ENCODE measurements at regions not wholly inside any gene's neighbourhood (a gene's known extent, or its start where the extent isn't known, plus 50 kb on each side); places are given as distances from the start of the nearest gene placed in this dataset.
"Not testable (repeated sequence)": the region's sequence is repeated elsewhere in the genome, so short reads cannot be mapped to it uniquely, and the experiment has no call there.

GRCh38 chr10:77740396-77740795, 102.8 kb upstream of the KCNMA1 start:
- Mint-ChIP-seq H3K9me3 (peaks cover 14% of the 10 kb centered on the region), H3K27me3 (peaks cover 25 to 27% of the 10 kb centered on the region in 2 donors), H3K36me3 (peaks cover 26% of the 10 kb centered on the region)
- DNase-seq (ENCODE audit: low spot score); H3K27ac Mint-ChIP-seq; ATAC-seq; H3K4me1 Mint-ChIP-seq (ENCODE audit: low read depth in 2 of 2); H3K4me3 Mint-ChIP-seq: not testable (repeated sequence)

DNA sequence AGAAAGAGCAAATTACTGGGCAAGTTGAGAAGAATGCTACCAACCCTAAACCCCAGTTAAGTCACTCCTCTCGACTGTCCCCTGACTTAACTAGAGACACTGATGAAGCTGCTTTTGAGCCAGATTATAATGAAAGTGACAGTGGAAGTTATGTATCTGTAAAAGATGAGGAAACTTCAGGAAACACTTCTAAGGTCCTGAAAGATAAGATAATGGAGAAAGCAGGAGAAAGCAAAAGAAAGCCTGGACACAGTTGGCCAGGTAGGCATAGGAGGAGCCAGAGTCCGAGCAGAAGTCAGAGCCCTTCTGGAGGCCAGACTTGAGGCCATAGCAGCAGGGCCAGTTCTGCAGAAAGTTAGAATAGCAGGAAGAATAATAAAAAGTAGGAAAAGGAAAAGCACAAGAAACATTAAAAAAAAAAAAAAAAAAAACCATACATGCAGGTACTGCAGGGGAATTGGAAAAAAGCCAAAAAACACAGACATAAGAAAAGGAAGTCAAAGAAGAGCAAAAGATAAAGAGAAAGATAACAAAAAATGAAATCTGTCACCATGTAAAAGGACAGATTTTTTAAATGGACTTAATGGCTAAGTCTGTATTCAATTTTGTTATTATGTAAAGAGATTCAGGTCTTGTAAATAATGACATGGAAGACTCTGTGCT, 101.0 kb upstream of the KCNMA1 start:
- no peak for DNase-seq (ENCODE audit: low spot score)
- Mint-ChIP-seq H3K27ac (no peak overlapping the region), H3K9me3 (peaks cover 14% of the 10 kb centered on the region), H3K36me3 (peaks cover 26% of the 10 kb centered on the region), H3K27me3 (peaks cover 25 to 27% of the 10 kb centered on the region in 2 donors), H3K4me1 (ENCODE audit: low read depth in 2 of 2) (no peaks in the 10 kb centered on the region), H3K4me3 (no peak overlapping the region)
- ATAC-seq = no peak

DNA sequence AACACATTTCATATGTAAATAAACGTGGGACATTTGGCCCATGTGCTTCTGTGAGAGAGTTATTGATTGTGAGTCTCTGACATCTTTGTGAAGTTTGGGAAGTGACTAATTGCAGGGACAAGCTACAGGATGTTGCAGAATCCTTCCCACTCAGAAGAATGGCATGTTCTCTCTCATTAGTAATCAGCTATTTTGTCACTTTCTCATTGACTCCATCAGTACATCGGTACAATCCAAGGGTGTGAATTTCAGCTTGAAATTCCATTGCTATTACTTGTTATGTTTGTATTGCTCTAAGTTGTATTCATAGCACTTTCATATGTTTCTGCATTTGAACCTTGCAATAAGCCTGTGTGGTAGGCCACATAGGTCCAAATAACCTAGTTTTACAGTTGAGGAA, 100.0 kb upstream of the KCNMA1 start:
- H3K27me3 Mint-ChIP-seq = peaks cover 21 to 27% of the 10 kb centered on the region in 2 donors
- no peaks in the 10 kb centered on the region for H3K4me1 Mint-ChIP-seq (ENCODE audit: low read depth in 2 of 2)
- peaks cover 26% of the 10 kb centered on the region for H3K36me3 Mint-ChIP-seq
- no peak for DNase-seq (ENCODE audit: low spot score)
- H3K4me3 Mint-ChIP-seq = no peak overlapping the region
- no peak for ATAC-seq
- no peak overlapping the region for H3K27ac Mint-ChIP-seq
- peaks cover 14% of the 10 kb centered on the region for H3K9me3 Mint-ChIP-seq

DNA sequence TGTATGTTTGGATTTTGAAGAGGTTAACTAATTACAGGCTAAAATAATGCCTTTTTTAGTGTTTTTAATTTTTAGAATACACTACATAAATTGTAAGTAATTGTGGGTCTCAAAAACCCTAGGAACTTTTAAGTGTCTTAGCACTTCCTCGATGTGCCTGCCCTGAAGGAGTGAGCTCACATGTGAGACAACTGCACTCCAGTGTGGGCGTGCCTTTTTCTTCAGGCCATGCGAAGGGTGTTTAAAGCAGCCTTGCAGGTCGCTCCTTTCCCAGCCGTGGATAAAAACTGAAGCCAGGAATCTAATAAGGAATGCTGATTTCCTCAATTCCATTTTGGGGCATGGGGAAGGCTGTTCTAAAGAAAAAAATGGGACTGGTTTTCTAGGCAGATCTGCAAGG, 97.5 kb upstream of the KCNMA1 start:
- H3K36me3 Mint-ChIP-seq = peaks cover 25% of the 10 kb centered on the region
- ATAC-seq; H3K9me3 Mint-ChIP-seq; H3K4me1 Mint-ChIP-seq (ENCODE audit: low read depth in 2 of 2); DNase-seq (ENCODE audit: low spot score); H3K27ac Mint-ChIP-seq; H3K4me3 Mint-ChIP-seq: not testable (repeated sequence)
- H3K27me3 Mint-ChIP-seq = peaks cover 16 to 20% of the 10 kb centered on the region in 2 donors

GRCh38 chr10:77732213-77733003, 94.8 kb upstream of the KCNMA1 start:
- no peak overlapping the region for H3K27ac Mint-ChIP-seq
- ATAC-seq = peak in 1 of 2 donors; percentile 6

GRCh38 chr10:77727481-77727880, 89.9 kb upstream of the KCNMA1 start:
- no peaks in the 10 kb centered on the region for H3K36me3 Mint-ChIP-seq
- DNase-seq (ENCODE audit: low spot score) (no peak), ATAC-seq (no peak)
- H3K4me1 Mint-ChIP-seq (ENCODE audit: low read depth in 2 of 2) = peaks cover 0 to 7% of the 10 kb centered on the region in 2 donors
- no peak overlapping the region for H3K4me3 Mint-ChIP-seq
- peak overlapping the region in 1 of 2 donors; percentile 23 for H3K27ac Mint-ChIP-seq
- no peaks in the 10 kb centered on the region for H3K9me3 Mint-ChIP-seq
- H3K27me3 Mint-ChIP-seq = no peaks in the 10 kb centered on the region

More at GRCh38 chr10:77732213-77733003, 94.8 kb upstream of the KCNMA1 start:
- no peak for DNase-seq (ENCODE audit: low spot score)
- Mint-ChIP-seq H3K9me3 (no peaks in the 10 kb centered on the region), H3K36me3 (peaks cover 6% of the 10 kb centered on the region), H3K4me3 (no peak overlapping the region), H3K4me1 (ENCODE audit: low read depth in 2 of 2) (no peaks in the 10 kb centered on the region), H3K27me3 (peaks cover 0 to 4% of the 10 kb centered on the region in 2 donors)

GRCh38 chr10:77726732-77727131, 89.1 kb upstream of the KCNMA1 start:
- no peak overlapping the region for H3K4me3 Mint-ChIP-seq
- H3K27ac Mint-ChIP-seq = no peak overlapping the region
- no peaks in the 10 kb centered on the region for H3K9me3 Mint-ChIP-seq
- no peaks in the 10 kb centered on the region for H3K27me3 Mint-ChIP-seq
- peaks cover 0 to 7% of the 10 kb centered on the region in 2 donors for H3K4me1 Mint-ChIP-seq (ENCODE audit: low read depth in 2 of 2)
- no peaks in the 10 kb centered on the region for H3K36me3 Mint-ChIP-seq
- no peak for ATAC-seq
- DNase-seq (ENCODE audit: low spot score) = no peak

DNA sequence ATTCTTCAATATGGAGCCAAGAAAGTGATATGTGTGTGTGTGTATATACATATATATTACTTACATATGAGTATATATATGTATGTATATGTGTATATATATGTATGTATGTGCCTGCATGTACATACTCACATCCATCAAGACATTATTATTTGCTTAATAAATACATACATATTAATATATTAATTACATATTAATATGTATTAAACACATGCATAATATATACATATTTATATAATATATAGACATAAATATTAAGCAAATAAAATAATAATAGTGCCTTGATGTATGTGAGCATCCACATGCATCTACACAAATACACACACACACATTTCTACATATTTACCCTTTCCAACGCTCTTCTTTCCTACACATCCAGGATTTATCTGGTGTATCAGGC, 88.7 kb upstream of the KCNMA1 start:
- Mint-ChIP-seq H3K27ac (no peak overlapping the region), H3K27me3 (no peaks in the 10 kb centered on the region), H3K9me3 (no peaks in the 10 kb centered on the region), H3K36me3 (no peaks in the 10 kb centered on the region), H3K4me1 (ENCODE audit: low read depth in 2 of 2) (peaks cover 0 to 7% of the 10 kb centered on the region in 2 donors), H3K4me3 (no peak overlapping the region)
- DNase-seq (ENCODE audit: low spot score) = no peak
- no peak for ATAC-seq

- ATAC-seq (no peak), DNase-seq (ENCODE audit: low spot score) (no peak)
- no peak overlapping the region for H3K27ac Mint-ChIP-seq
- no peaks in the 10 kb centered on the region for H3K9me3 Mint-ChIP-seq
- peaks cover 0 to 7% of the 10 kb centered on the region in 2 donors for H3K4me1 Mint-ChIP-seq (ENCODE audit: low read depth in 2 of 2)
- H3K27me3 Mint-ChIP-seq = no peaks in the 10 kb centered on the region
- no peak overlapping the region for H3K4me3 Mint-ChIP-seq
- no peaks in the 10 kb centered on the region for H3K36me3 Mint-ChIP-seq
Measured at GRCh38 chr10:77724820-77725219, 87.2 kb upstream of the KCNMA1 start.

- DNase-seq (ENCODE audit: low spot score) (no peak), ATAC-seq (no peak)
- Mint-ChIP-seq H3K9me3 (no peaks in the 10 kb centered on the region), H3K4me1 (ENCODE audit: low read depth in 2 of 2) (peaks cover 0 to 7% of the 10 kb centered on the region in 2 donors), H3K4me3 (no peak overlapping the region), H3K27ac (no peak overlapping the region), H3K27me3 (peaks cover 2% of the 10 kb centered on the region in 2 donors), H3K36me3 (no peaks in the 10 kb centered on the region)
Measured at GRCh38 chr10:77723376-77723775, 85.8 kb upstream of the KCNMA1 start.

GRCh38 chr10:77722956-77723355, 85.3 kb upstream of the KCNMA1 start:
- H3K27ac Mint-ChIP-seq; H3K4me1 Mint-ChIP-seq (ENCODE audit: low read depth in 2 of 2); H3K36me3 Mint-ChIP-seq; H3K27me3 Mint-ChIP-seq; ATAC-seq; H3K9me3 Mint-ChIP-seq; DNase-seq (ENCODE audit: low spot score); H3K4me3 Mint-ChIP-seq: not testable (repeated sequence)

GRCh38 chr10:77721815-77722214, 84.2 kb upstream of the KCNMA1 start:
- no peaks in the 10 kb centered on the region for H3K36me3 Mint-ChIP-seq
- no peaks in the 10 kb centered on the region for H3K9me3 Mint-ChIP-seq
- no peak for DNase-seq (ENCODE audit: low spot score)
- H3K4me3 Mint-ChIP-seq = no peak overlapping the region
- H3K4me1 Mint-ChIP-seq (ENCODE audit: low read depth in 2 of 2) = peaks cover 0 to 3% of the 10 kb centered on the region in 2 donors
- no peak for ATAC-seq
- no peak overlapping the region for H3K27ac Mint-ChIP-seq
- peaks cover 7 to 11% of the 10 kb centered on the region in 2 donors for H3K27me3 Mint-ChIP-seq

DNA sequence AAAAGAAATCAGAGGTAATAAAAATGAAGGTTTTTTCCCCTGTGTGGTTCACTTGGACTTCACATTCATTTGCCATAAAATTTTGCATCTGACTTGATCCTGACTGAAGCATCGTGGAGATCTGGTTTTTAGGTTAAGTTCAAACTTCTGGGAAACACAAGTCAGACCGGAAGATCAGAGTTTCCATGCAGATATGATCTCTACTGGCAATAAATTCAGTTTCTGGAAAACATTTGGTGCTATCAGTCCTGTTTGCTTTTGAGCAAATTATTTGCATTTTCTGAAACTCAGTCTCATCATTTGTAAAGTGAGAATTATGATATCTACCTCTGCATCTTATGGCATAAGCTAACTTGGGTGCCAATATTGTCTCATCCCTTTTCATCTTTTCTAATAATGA, 81.3 kb upstream of the KCNMA1 start:
- no peaks in the 10 kb centered on the region for H3K9me3 Mint-ChIP-seq
- ATAC-seq = no peak

GRCh38 chr10:77718312-77718711, 80.7 kb upstream of the KCNMA1 start:
- not testable (repeated sequence) for H3K36me3 Mint-ChIP-seq; ATAC-seq; H3K4me1 Mint-ChIP-seq (ENCODE audit: low read depth in 2 of 2); DNase-seq (ENCODE audit: low spot score); H3K27ac Mint-ChIP-seq; H3K4me3 Mint-ChIP-seq; H3K9me3 Mint-ChIP-seq
- H3K27me3 Mint-ChIP-seq = peaks cover 11 to 13% of the 10 kb centered on the region in 2 donors

More for the DNA sequence above, 81.3 kb upstream of the KCNMA1 start:
- H3K27me3 Mint-ChIP-seq = peaks cover 7 to 11% of the 10 kb centered on the region in 2 donors
- DNase-seq (ENCODE audit: low spot score) = no peak
- no peaks in the 10 kb centered on the region for H3K4me1 Mint-ChIP-seq (ENCODE audit: low read depth in 2 of 2)
- no peaks in the 10 kb centered on the region for H3K36me3 Mint-ChIP-seq
- no peak overlapping the region for H3K4me3 Mint-ChIP-seq
- no peak overlapping the region for H3K27ac Mint-ChIP-seq

Measured in natural killer cell treated with Interleukin-12 subunit alpha and Interleukin-12 subunit beta and Interleukin-15 and Interleukin-18, amount 100 ng/mL, for 72 hours (primary cell).